Stimulated activated CD8-positive, alpha-beta memory T cell treated with anti-CD3 and anti-CD28 coated beads, Interleukin-15, amount 100 ng/mL, for 48 hours (primary cell): ENCODE measurements at regions not wholly inside any gene's neighbourhood (a gene's known extent, or its start where the extent isn't known, plus 50 kb on each side); places are given as distances from the start of the nearest gene placed in this dataset.
"Not testable (repeated sequence)": the region's sequence is repeated elsewhere in the genome, so short reads cannot be mapped to it uniquely, and the experiment has no call there.

Experiments
- DNase-seq, 2 donors: peaks; one replicate each; pipeline ENCODE4 v3.0.0-alpha.2; 2020; ENCODE audit warnings: low read depth in 2 of 2

DNA sequence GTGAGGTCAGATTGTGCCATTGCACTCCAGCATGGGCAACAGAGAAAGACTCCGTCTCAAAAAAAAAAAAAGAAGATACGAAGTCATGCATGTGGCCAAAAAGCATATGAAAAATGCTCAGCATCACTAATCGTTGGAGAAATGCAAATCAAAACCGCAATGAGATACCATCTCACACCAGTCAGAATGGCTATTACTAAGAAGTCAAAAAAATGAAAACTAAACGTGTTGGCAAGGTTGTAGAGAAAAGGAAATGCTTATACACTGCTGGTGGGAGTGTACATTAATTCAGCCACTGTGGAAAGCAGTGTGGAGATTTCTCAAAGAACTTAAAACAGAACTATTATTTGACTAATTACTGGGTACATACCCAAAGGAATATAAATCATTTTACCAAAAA lies 156.1 kb upstream of the GRM7 start:
- DNase-seq = not testable (repeated sequence)

GRCh38 chr3:6706777-6707176 lies 154.1 kb upstream of the GRM7 start:
- no peak for DNase-seq

DNA sequence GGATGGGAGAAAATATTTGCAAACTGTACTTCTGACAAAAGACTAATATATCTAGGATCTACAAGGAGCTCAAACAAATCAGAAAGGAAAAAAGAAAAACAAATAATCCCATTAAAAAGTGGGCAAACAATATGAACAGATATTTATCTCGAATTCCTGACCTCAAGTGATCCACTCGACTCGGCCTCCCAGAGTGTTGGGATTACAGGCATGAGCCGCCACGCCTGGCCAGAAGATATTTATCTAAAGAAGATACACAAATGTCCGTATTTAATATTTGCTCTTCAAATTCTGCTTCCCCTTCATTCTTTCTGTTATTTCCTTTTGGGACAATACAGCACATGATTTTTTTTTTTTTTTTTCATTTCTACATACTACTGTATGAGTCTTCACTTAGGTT lies 151.7 kb upstream of the GRM7 start:
- DNase-seq = no peak

GRCh38 chr3:6714962-6715361 lies 146.0 kb upstream of the GRM7 start:
- DNase-seq = no peak

DNA sequence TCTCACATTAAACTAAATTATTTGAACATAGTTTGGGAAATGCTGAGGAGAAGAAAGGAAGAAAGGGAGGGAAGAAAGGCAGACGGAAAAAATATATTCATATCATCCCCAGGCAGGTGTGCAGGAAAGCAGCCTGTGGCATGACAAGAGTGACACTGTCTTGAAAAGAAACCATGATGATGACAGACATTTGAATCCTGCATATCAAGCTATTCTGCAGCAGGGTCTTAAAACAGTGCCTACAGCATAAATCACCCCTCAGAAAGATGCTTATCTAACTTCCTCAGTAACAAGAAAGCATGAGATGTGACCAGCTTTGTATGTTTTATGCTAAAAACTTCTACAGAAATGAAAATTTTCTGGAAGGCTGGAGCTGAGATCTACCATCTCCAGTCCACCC lies 144.5 kb upstream of the GRM7 start:
- no peak for DNase-seq

GRCh38 chr3:6717026-6717943 lies 143.6 kb upstream of the GRM7 start:
- DNase-seq = no peak

- DNase-seq = no peak
These were observed 140.9 kb upstream of the GRM7 start for GRCh38 chr3:6719999-6720398.

- no peak for DNase-seq
These were observed 139.4 kb upstream of the GRM7 start for GRCh38 chr3:6721491-6721890.

- DNase-seq = no peak
These were observed 137.7 kb upstream of the GRM7 start for GRCh38 chr3:6723205-6723604.

DNA sequence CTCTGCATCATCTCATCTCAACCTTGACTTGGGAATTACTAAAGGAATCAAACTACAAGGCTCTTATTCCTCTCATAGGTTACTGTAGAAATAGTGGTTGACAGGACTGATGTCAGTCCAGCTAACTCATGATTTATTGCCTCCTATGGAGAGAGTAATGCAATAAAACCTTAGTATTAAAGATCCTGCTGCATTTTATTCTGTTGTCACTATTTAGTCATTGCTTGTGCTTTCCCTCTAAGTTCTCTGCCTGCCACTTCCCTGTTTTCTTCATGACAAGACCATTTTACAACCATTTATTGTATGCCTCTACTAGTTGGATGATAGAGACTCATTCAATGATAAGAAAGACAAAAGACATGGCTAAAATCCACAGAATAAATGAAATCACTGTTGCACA lies 134.1 kb upstream of the GRM7 start:
- DNase-seq = no peak

GRCh38 chr3:6732807-6733206 lies 128.1 kb upstream of the GRM7 start:
- no peak for DNase-seq

DNA sequence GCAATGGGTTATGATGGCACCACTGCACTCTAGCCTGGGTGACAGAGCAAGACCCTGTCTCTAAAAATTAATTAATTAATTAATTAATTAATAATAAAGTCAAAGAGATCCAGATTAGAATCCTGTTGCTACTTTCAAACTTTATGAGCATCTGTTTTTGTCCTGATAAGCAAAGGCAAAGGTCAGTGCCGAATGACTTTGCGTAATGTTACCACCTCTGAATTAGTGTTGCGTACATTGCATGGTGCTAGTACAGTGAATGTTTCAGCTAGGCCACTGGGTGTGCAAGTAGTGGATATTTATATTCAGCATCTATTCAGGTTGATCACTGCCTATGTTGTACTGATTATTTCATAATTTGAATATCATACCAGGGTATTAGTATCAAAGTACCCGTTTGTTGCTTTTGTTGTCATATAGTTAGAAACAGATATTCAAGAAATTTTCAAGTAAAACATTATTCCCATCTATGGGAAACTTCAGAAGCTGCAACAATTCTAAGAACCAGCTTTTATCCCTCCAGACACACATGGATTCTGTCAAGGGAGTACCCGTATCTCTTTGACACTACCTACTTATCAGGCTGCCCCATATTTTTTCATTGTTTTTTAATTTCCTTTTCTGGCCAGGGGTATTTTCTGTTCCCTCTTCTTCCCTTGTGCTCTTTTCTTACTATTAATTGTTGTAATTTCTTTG lies 127.1 kb upstream of the GRM7 start:
- DNase-seq = no peak

DNA sequence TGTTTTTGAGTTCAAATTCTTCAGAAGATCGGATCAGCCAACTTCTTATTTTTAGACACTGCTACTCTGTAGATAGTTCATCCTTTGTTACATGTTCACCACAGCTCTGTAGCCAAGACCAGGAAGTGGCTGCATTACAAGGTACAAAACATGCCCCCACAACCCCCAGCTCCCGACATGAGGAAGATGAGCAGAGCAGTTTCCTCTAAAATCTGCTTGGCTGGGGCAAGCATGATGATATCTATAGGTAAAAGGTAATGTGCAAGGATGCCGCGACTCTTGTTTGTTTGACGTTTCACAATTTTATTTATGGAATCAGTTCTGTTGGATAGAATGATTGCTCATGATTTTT lies 126.5 kb upstream of the GRM7 start:
- DNase-seq = no peak

DNA sequence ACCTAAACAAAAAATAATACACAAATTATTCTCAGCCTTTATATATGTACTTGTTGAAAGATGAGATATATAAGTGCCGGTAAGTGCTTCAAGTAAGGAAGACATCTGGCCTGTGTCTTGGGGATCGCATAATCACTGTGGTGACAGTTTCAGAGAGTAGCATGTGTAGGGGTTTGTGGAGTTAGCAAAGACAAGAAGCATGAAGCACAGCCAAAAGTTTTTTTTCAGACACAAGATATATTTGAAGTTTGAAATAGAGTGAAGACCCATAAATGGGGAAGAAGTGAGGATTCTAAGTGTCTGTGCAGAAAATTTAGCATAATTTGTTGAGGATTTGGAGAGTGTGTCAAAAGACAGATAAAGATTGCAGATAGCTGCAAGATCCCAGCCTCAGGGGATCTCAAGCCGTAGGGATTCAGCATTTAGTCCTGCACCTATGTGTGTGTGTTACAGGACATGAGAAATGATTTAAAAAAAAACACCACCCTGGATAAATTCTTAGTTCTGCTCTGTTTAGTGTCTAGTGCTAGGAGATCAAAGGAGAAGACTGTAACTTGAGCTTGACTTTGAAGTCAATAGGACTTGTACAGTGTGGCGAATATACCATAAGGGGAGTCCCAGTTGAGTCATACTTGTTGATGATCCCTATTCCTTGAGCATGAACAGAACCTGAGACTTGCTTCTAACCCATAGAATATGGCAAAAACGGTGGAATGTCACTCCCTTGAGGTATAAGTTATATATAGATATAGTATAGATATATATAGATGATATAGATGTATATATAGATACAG lies 123.9 kb upstream of the GRM7 start:
- DNase-seq = no peak

GRCh38 chr3:6737630-6738029 lies 123.3 kb upstream of the GRM7 start:
- no peak for DNase-seq

GRCh38 chr3:6739288-6739687 lies 121.6 kb upstream of the GRM7 start:
- no peak for DNase-seq

DNA sequence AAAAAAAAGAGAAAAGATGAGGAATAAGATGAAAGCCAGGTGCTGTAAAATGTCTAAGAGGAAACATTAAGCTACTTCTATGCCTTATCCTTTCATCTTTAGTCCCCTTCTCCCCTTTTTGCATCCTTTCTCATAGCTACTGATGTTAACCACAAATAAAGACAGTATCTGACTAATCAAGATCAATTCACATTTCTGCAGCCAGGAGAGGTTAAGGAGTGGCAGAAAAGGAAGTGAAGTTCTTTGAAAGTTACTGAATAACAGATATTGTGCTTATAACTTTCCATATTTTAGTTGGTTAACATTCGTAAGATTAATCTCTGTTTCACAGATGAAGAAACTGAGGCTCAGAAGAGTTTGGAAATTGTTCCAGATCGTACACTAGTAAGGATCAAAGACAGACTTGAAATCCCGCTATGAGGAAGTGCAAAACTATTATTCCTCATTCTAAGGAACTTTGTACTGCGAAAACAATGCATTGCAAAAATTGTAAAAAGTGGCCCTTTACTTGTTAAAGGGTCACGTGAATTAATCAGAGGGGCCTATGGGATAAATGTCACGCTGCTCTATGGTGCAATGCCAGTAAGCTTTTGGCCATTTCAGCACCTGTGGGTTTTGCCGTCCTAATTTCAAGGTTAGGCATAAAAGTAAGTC lies 117.7 kb upstream of the GRM7 start:
- DNase-seq = no peak

- no peak for DNase-seq
These were observed 114.5 kb upstream of the GRM7 start for GRCh38 chr3:6746443-6746842.

DNA sequence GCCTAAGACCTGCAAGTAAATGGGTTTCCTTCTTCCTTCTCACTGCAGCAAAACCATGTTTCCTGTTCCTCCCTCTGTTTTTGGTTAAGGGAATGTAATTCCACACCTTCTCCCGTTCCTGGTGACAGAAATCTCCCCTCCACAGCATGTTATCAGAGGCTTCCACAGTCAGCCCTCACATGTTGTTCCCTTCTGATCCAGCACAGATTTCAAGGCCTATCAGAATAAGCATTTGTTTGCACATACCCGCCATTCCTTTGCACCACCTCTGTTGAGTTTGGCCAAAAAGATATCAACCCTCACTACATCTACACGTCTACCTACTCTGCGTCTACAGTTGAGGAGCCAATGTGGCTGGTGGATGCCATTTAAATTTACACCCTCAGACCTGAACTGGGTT lies 113.9 kb upstream of the GRM7 start:
- no peak for DNase-seq

- no peak for DNase-seq
These were observed 110.1 kb upstream of the GRM7 start for GRCh38 chr3:6750782-6751181.

DNA sequence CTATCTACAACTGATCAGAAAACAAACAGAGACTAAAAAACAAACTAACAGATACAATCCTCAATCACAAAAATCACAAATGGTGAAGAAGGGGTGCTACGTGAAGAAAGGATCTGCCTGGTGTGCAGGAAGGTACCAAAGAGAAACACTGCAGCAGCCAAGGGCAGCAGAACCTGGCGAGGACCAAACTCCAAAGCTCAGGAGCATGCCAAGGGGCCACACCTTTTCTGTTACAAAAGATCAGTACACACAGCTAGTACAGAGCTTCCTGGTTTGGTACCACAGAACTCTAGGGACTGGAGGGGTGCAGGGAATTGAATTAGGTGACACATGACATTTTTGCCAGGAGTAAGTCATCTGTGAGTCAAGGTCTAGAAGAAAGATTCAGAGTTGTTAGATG lies 107.4 kb upstream of the GRM7 start:
- DNase-seq = no peak
